IPS-15b (cell line): ENCODE measurements at regions not wholly inside any gene's neighbourhood (a gene's known extent, or its start where the extent isn't known, plus 50 kb on each side); places are given as distances from the start of the nearest gene placed in this dataset.
"Not testable (repeated sequence)": the region's sequence is repeated elsewhere in the genome, so short reads cannot be mapped to it uniquely, and the experiment has no call there.

Experiments used
- H3K27me3 ChIP-seq: one replicate; pipeline ENCODE4 v1.6.1; 2013; ENCODE audit warnings: low read length; ENCODE audit not compliant: control insufficient read depth, insufficient read depth
- H3K36me3 ChIP-seq: one replicate; pipeline ENCODE4 v1.6.1; 2013; ENCODE audit warnings: low read length; ENCODE audit not compliant: control insufficient read depth, insufficient read depth
- H3K4me1 ChIP-seq: one replicate; pipeline ENCODE4 v1.6.1; 2013; ENCODE audit warnings: mild to moderate bottlenecking, low read length; ENCODE audit not compliant: control insufficient read depth, insufficient read depth
- H3K4me3 ChIP-seq: one replicate; pipeline ENCODE4 v1.5.1; 2013; ENCODE audit warnings: low read depth, low read length
- H3K9ac ChIP-seq: one replicate; pipeline ENCODE4 v1.6.1; 2013; ENCODE audit warnings: low read depth, mild to moderate bottlenecking, low read length
- H3K9me3 ChIP-seq: one replicate; pipeline ENCODE4 v1.6.1; 2013; ENCODE audit warnings: mild to moderate bottlenecking, low read length; ENCODE audit not compliant: control insufficient read depth, insufficient read depth

DNA sequence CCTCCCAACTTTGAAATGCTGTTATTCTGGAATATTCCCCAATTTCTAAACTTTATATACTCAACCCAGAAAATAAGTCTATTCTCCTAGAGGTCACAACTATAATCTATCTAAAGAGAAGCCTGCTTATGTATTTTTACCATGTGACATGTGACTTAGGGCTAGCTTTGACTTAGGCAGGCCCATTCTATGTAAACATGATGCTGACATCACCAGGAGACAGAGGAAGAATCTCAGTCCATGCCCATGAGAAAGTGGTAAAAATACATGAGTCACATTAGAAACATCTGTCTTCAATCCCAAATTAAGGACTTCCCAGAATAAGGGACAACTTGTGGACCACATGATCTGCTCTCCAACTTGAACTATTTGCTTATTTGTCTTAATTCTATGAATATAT, 113.6 kb upstream of the ID4 start:
- Histone ChIP-seq H3K4me3 (no peak overlapping the region), H3K9ac (no peak overlapping the region), H3K9me3 (no peaks in the 10 kb centered on the region), H3K27me3 (no peaks in the 10 kb centered on the region), H3K36me3 (no peaks in the 10 kb centered on the region), H3K4me1 (peaks cover 14% of the 10 kb centered on the region)

- not testable (repeated sequence) for H3K9me3 ChIP-seq, H3K4me1 ChIP-seq, H3K9ac ChIP-seq, H3K36me3 ChIP-seq, H3K4me3 ChIP-seq, H3K27me3 ChIP-seq
Observed at GRCh38 chr6:19725436-19725835, 111.7 kb upstream of the ID4 start.

GRCh38 chr6:19731282-19731681, 105.9 kb upstream of the ID4 start:
- Histone ChIP-seq H3K4me1 (peaks cover 34% of the 10 kb centered on the region), H3K36me3 (no peaks in the 10 kb centered on the region), H3K4me3 (no peak overlapping the region), H3K9me3 (peaks cover 4% of the 10 kb centered on the region), H3K9ac (no peak overlapping the region), H3K27me3 (no peaks in the 10 kb centered on the region)

DNA sequence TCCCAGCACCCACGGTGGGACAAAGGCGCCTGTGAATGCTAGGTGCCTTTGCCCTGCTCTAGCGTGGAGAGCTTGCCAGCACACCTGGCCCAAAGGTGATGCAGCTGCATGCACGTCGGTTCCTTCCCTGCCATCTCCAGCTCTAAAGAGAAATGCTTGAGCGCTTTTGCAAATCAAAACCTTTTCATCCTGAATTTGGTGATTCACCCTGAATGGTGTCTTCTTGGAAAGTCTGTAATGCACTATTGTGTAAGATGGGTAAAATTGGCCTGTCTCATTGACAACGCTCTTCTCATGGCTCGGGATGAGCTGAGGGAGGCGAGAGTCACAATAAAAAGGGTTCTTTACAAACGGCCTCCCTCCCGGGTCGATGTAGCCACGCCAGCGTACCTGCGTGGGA, 103.1 kb upstream of the ID4 start:
- Histone ChIP-seq H3K27me3 (no peaks in the 10 kb centered on the region), H3K9ac (no peak overlapping the region), H3K4me1 (peaks cover 32% of the 10 kb centered on the region), H3K9me3 (peaks cover 4% of the 10 kb centered on the region), H3K4me3 (no peak overlapping the region), H3K36me3 (no peaks in the 10 kb centered on the region)

DNA sequence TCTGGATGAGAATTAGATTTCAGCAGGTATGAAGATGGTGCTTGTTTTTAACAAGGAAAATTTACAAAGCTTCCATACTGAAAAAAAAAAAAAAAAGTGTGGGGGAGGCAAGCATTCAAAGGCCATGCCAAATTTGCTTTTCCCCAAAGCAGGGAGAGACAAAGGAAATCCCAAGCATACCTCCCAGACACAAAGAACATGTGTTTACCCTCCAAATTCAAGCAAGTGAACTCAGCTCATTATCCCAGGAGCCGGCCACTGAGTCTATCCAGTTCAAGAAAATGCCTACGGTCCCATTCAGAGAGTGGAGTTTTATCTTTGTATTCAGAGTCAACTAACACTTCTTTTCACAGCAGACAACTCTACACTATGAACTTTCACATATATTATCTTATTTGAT, 102.7 kb upstream of the ID4 start:
- Histone ChIP-seq H3K4me1 (peaks cover 32% of the 10 kb centered on the region), H3K27me3 (no peaks in the 10 kb centered on the region), H3K36me3 (no peaks in the 10 kb centered on the region), H3K4me3 (no peak overlapping the region), H3K9me3 (peaks cover 4% of the 10 kb centered on the region), H3K9ac (no peak overlapping the region)

DNA sequence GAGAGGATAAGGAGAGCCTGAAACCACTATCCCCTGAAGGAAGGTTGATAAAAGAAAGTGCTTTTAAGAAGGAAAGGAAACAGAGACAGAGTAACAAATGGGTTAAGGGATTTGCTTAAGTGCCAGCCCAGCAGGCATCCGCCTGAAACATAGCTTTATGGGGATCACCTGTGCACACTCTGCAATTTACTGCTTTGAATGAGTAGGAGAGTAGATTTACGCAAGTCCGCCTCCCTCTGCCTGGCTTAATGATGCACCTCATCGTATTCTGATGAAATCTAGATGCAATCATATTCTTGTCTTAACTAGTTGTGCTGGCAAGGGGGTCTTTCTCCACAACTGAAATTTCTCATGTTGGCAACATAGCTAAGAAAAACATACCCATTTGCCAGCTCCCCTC, 101.1 kb upstream of the ID4 start:
- Histone ChIP-seq H3K4me1 (peaks cover 32% of the 10 kb centered on the region), H3K9ac (no peak overlapping the region), H3K9me3 (no peaks in the 10 kb centered on the region), H3K27me3 (no peaks in the 10 kb centered on the region), H3K36me3 (no peaks in the 10 kb centered on the region), H3K4me3 (no peak overlapping the region)

DNA sequence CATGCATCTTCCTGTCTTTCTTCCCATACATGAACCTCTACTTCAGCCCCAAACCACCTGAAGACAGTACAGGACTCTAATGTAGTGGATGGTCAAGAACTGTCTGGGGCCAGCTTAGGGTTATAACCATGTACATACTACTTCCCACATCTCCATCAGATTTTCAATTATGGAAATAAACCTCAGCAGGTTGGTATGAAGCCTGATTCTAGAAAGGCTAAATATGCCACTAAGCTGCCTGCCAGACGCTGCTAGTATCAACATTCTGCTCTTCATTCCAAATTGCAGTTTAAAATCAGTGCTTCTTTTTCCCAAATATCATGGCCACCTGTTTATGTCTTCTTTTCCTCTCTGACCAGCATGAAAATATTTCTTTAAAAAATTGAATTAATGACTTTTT, 99.2 kb upstream of the ID4 start:
- Histone ChIP-seq H3K36me3 (no peaks in the 10 kb centered on the region), H3K9me3 (no peaks in the 10 kb centered on the region), H3K4me1 (peaks cover 32% of the 10 kb centered on the region), H3K4me3 (no peak overlapping the region), H3K9ac (no peak overlapping the region), H3K27me3 (no peaks in the 10 kb centered on the region)

GRCh38 chr6:19749722-19750121, 87.4 kb upstream of the ID4 start:
- H3K9me3 ChIP-seq: no peaks in the 10 kb centered on the region
- H3K27me3 ChIP-seq: no peaks in the 10 kb centered on the region
- H3K4me3 ChIP-seq: no peak overlapping the region
- H3K4me1 ChIP-seq: no peaks in the 10 kb centered on the region
- no peak overlapping the region for H3K9ac ChIP-seq
- H3K36me3 ChIP-seq: no peaks in the 10 kb centered on the region

DNA sequence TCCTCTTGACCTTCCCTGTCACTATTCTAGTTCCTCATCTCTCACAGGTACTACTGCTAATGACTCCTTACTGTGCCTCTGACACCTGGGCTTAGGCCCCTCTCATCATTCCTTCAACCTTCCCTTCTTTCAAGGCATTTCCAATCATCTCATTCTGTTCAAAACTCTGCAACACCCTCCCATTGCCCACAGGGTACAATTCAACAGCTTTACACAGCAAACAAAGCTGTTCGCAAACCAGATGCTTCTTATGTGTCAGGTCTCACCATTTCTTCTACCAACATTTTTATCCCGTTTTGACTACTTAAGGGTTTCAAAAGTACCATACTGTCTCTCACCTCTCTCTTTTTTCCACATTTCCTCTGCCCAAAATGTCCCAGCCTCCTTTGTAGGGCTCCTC, 84.4 kb upstream of the ID4 start:
- H3K9ac ChIP-seq: no peak overlapping the region
- H3K27me3 ChIP-seq: no peaks in the 10 kb centered on the region
- no peaks in the 10 kb centered on the region for H3K9me3 ChIP-seq

DNA sequence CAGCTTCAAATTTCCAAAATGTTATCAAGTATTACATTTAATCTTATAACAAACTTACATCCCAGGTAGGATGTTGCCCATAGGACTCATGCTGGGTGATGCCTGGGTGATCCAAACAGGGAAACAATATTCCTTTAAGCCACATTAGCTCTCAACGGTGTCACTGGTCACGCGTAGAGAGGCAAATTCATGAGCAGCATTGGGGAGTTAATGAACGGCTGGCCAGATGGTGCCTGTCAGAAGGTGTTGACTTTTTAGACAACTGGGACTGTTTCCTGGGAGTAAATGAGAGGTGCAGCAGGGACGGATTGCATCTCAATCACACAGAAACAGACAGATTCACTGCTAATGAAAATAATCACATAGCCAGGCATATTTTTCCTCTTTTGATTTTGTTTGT, 83.3 kb upstream of the ID4 start:
- H3K27me3 ChIP-seq: no peaks in the 10 kb centered on the region
- H3K9ac ChIP-seq: no peak overlapping the region
- no peak overlapping the region for H3K4me3 ChIP-seq
- H3K4me1 ChIP-seq: no peaks in the 10 kb centered on the region
- H3K9me3 ChIP-seq: no peaks in the 10 kb centered on the region
- H3K36me3 ChIP-seq: no peaks in the 10 kb centered on the region

More for the DNA sequence above, 84.4 kb upstream of the ID4 start:
- Histone ChIP-seq H3K4me3 (no peak overlapping the region), H3K36me3 (no peaks in the 10 kb centered on the region), H3K4me1 (no peaks in the 10 kb centered on the region)

- H3K4me3 ChIP-seq: no peak overlapping the region
Observed at GRCh38 chr6:19754686-19755085, 82.5 kb upstream of the ID4 start.

DNA sequence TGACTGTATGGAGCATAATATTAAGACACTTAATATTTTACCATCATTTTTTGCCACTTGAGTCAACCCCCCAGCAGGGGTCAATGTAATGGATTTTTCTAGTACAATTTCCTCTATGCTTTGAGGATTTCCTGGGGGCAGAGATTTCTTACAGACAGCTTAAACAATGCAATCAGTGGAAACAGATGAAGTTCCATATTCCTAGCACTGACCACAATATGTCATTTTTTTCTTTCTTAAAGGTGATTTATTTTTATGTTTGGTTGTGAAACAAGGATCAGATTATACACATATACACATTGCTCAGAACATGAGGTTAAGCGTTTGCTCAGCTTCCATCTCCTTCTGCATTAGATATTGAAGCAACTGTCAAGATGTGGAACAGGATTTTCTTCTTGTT, 82.0 kb upstream of the ID4 start:
- Histone ChIP-seq H3K9ac (no peak overlapping the region), H3K9me3 (no peaks in the 10 kb centered on the region), H3K27me3 (no peaks in the 10 kb centered on the region), H3K36me3 (no peaks in the 10 kb centered on the region), H3K4me3 (no peak overlapping the region), H3K4me1 (no peaks in the 10 kb centered on the region)

More at GRCh38 chr6:19754686-19755085, 82.5 kb upstream of the ID4 start:
- Histone ChIP-seq H3K4me1 (no peaks in the 10 kb centered on the region), H3K36me3 (no peaks in the 10 kb centered on the region), H3K9ac (no peak overlapping the region), H3K27me3 (no peaks in the 10 kb centered on the region), H3K9me3 (no peaks in the 10 kb centered on the region)

- H3K9ac ChIP-seq: no peak overlapping the region
- no peak overlapping the region for H3K4me3 ChIP-seq
- H3K27me3 ChIP-seq: no peaks in the 10 kb centered on the region
- no peaks in the 10 kb centered on the region for H3K4me1 ChIP-seq
- no peaks in the 10 kb centered on the region for H3K36me3 ChIP-seq
- H3K9me3 ChIP-seq: no peaks in the 10 kb centered on the region
Observed at GRCh38 chr6:19757036-19757435, 80.1 kb upstream of the ID4 start.
